K562 (cell line): ENCODE measurements at regions not wholly inside any gene's neighbourhood (a gene's known extent, or its start where the extent isn't known, plus 50 kb on each side); places are given as distances from the start of the nearest gene placed in this dataset.
A peak's percentile ranks its signal among the peaks of the same experiment; 100 is the strongest.

Source experiments
- ATAC-seq: fragments of 200-7000 bp; cut with Tn5 transposase; 3 replicates; pipeline ENCODE4 v1.9.1; 2020; ENCODE audit warnings: moderate library complexity
- BruUV-seq: library from RNA; stranded (reverse); fragments of 400-500 nt; replicated peaks from 2 replicates; lab custom pipeline; 2021; lab: Mats Ljungman, UMichigan
- CTCF ChIA-PET: fragments of 300-600 bp; formaldehyde crosslinking; extraction: SDS; loops from one replicate; lab custom pipeline; 2021; ENCODE audit warnings: low intra/inter-chr PET ratio; lab: Yijun Ruan, JAX
- POLR2A ChIA-PET: fragments of 300-600, 350-650 bp; sonication (Branson Sonifier 250); formaldehyde crosslinking; extraction: SDS; loops from one replicate; lab custom pipeline; 2021; ENCODE audit warnings: antibody characterized with exemption, inconsistent platforms; lab: Yijun Ruan, JAX
- DNase-seq, 4 experiments: peaks; one replicate each; pipeline versions ENCODE4 v3.0.0 to v3.0.0-alpha.2; 2011 to 2018; ENCODE audit warnings: low spot score in 3 of 4, mixed read lengths in 3 of 4; ENCODE audit errors: extremely low read depth in 1 of 4
- FAIRE-seq: peaks from 2 replicates; lab custom pipeline; 2011; peaks lifted over from hg19 to GRCh38; lab: Jason Lieb, UNC
- H2AFZ ChIP-seq: 2 replicates; pipeline ENCODE4 v1.6.0; 2011; ENCODE audit warnings: low read depth, low read length, control low read depth, inconsistent platforms
- H3K27ac ChIP-seq: fragments of 200-600 bp; 3 replicates; pipeline ENCODE4 v1.8.0; 2011; ENCODE audit warnings: low read depth, mild to moderate bottlenecking, control low read depth, inconsistent platforms, low read length, moderate library complexity, mixed read lengths; ENCODE audit errors: extremely low read depth
- H3K27me3 ChIP-seq, 2 experiments: fragments of 300-600 bp in 1 of 2; 2 replicates in 1 of 2; 3 replicates in 1 of 2; pipeline versions ENCODE4 v1.6.0 to v1.8.0; 2011; ENCODE audit warnings: inconsistent platforms in 2 of 2, low read length in 2 of 2, mild to moderate bottlenecking in 1 of 2, mixed read lengths in 1 of 2, moderate library complexity in 1 of 2; ENCODE audit not compliant: control insufficient read depth in 2 of 2, insufficient read depth in 2 of 2
- H3K36me3 ChIP-seq: fragments of 300-600 bp; 3 replicates; pipeline ENCODE4 v1.8.0; 2011; ENCODE audit warnings: mild to moderate bottlenecking, low read length, inconsistent platforms; ENCODE audit not compliant: control insufficient read depth, insufficient read depth
- H3K4me1 ChIP-seq, 2 experiments: fragments of 200-600 bp in 1 of 2; replicated peaks in 1 of 2; 2 replicates in 1 of 2; 3 replicates in 1 of 2; pipeline versions ENCODE4 v1.5.1 to v1.8.0; 2011; ENCODE audit warnings: inconsistent platforms in 2 of 2, low read length in 2 of 2, mild to moderate bottlenecking in 1 of 2, mixed read lengths in 1 of 2, moderate library complexity in 1 of 2; ENCODE audit not compliant: control insufficient read depth in 2 of 2, insufficient read depth in 2 of 2
- H3K4me2 ChIP-seq: 2 replicates; pipeline ENCODE4 v1.6.1; 2011; ENCODE audit warnings: low read length, control low read depth, inconsistent platforms, mixed read lengths; ENCODE audit not compliant: insufficient read depth
- H3K4me3 ChIP-seq: fragments of 200-600 bp; sonication (generic), shearing (Covaris generic); 2 replicates; pipeline ENCODE4 v1.5.1; 2016; ENCODE audit warnings: control low read depth, inconsistent platforms
- H3K79me2 ChIP-seq: fragments of 200-600 bp; 3 replicates; pipeline ENCODE4 v1.8.0; 2011; ENCODE audit warnings: low read length, inconsistent platforms; ENCODE audit not compliant: control insufficient read depth, insufficient read depth
- H3K9ac ChIP-seq, 2 experiments: 2 replicates each; pipeline versions ENCODE4 v1.6.0 to v1.6.1; 2011; ENCODE audit warnings: low read depth in 2 of 2, low read length in 2 of 2, control low read depth in 1 of 2, inconsistent platforms in 1 of 2, mild to moderate bottlenecking in 1 of 2, mixed read lengths in 1 of 2; ENCODE audit not compliant: insufficient read depth in 1 of 2
- H3K9me1 ChIP-seq: one replicate; pipeline ENCODE4 v1.6.0; 2011; ENCODE audit warnings: inconsistent platforms, mild to moderate bottlenecking, low read length, moderate library complexity; ENCODE audit not compliant: control insufficient read depth, insufficient read depth
- H3K9me3 ChIP-seq: replicated peaks from 2 replicates; pipeline ENCODE4 v1.5.1; 2011; ENCODE audit warnings: low read depth, low read length, inconsistent platforms; ENCODE audit not compliant: control insufficient read depth, insufficient read depth
- H4K20me1 ChIP-seq: replicated peaks from 2 replicates; pipeline ENCODE4 v1.6.1; 2011; ENCODE audit warnings: low read length, inconsistent platforms, mixed read lengths; ENCODE audit not compliant: control insufficient read depth, insufficient read depth
- ADNP ChIP-seq: fragments of 200-800 bp; sonication (Bioruptor generic); IDR thresholded peaks from 2 replicates; pipeline ENCODE4 v1.6.1; 2016; ENCODE audit warnings: missing genetic modification characterization, missing compliant biosample characterization
- CBX2 ChIP-seq: fragments of 200-600 bp; sonication (generic); IDR thresholded peaks from one replicate; pipeline ENCODE4 v1.6.1; 2012; ENCODE audit warnings: mild to moderate bottlenecking, low read length, inconsistent platforms; ENCODE audit not compliant: insufficient read depth, poor library complexity, severe bottlenecking
- DIDO1 ChIP-seq: fragments of 450-650 bp; IDR thresholded peaks from 2 replicates; pipeline ENCODE4 v1.6.1; 2016; ENCODE audit warnings: low read depth, missing biosample characterization, missing genetic modification characterization
- DNMT1 ChIP-seq: fragments of 450-650 bp; IDR thresholded peaks from 2 replicates; pipeline ENCODE4 v1.6.1; 2016; ENCODE audit warnings: antibody characterized with exemption, mild to moderate bottlenecking
- ESRRA ChIP-seq: fragments of 450-650 bp; IDR thresholded peaks from 2 replicates; pipeline ENCODE4 v1.6.1; 2014; ENCODE audit warnings: low read depth, mild to moderate bottlenecking, moderate library complexity, borderline replicate concordance
- HDAC6 ChIP-seq: IDR thresholded peaks from 2 replicates; pipeline ENCODE4 v1.6.1; 2012; ENCODE audit warnings: low read depth, mild to moderate bottlenecking, control low read depth, inconsistent platforms, low read length, moderate library complexity
- HDGF ChIP-seq: fragments of 450-650 bp; IDR thresholded peaks from 2 replicates; pipeline ENCODE4 v1.6.1; 2016
- HIVEP1 ChIP-seq: fragments of 250-450 bp; sonication (Bioruptor Pico); IDR thresholded peaks from 2 replicates; pipeline ENCODE4 v1.4.0; 2020; ENCODE audit warnings: mild to moderate bottlenecking
- SP2 ChIP-seq: IDR thresholded peaks from 2 replicates; pipeline ENCODE4 v1.6.1; 2011; ENCODE audit warnings: mild to moderate bottlenecking, low read depth, low read length, moderate library complexity; ENCODE audit not compliant: poor library complexity, severe bottlenecking; ENCODE audit errors: extremely low read depth
- ZNF354B ChIP-seq: fragments of 250-450 bp; sonication (Bioruptor Pico); IDR thresholded peaks from 2 replicates; pipeline ENCODE4 v1.4.0; 2020
- ZNF609 ChIP-seq: sonication (generic); formaldehyde crosslinking; IDR thresholded peaks from 2 replicates; pipeline ENCODE4 v1.8.1; 2023; ENCODE audit warnings: missing genetic modification reagents, mild to moderate bottlenecking, borderline replicate concordance
- WGBS: fragments of 100-300 bp; shearing (Covaris generic); methylation state at CpG from one replicate; pipeline ENCODE4 v1.1.6; 2016; ENCODE audit warnings: low coverage, mixed read lengths; ENCODE audit not compliant: insufficient coverage; ENCODE audit errors: missing lambda C conversion rate; 5-methylcytosine and 5-hydroxymethylcytosine counted together
- in situ Hi-C: fragments of 300-500 bp; cut with MboI; formaldehyde crosslinking; loops from 4 replicates; pipeline ENCODE4 v1.15.0; 2018; ENCODE audit warnings: inconsistent platforms, mixed read lengths
- intact Hi-C: fragments of 100-400 bp; cut with micrococcal nuclease; formaldehyde crosslinking; loops from 2 replicates; pipeline ENCODE4 v1.14.2; 2022

DNA sequence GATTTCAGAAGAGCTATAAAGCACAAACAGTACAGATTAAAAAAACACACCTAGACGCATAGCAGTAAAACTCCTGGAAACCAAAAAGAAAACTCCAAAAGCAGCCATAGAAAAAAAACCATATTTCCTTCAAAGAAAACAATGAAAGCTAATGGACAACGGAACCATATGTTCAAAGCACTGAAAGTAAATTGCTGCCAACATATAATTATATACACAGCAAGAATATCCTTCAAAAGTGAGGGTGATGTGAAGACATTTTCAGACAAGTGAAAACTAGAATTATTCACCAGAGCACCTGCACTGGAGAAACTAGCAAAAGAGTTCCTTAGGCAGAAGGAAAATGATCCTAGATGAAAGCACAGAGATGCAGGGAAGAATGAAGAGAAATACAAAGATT, 58.2 kb upstream of the PCSK6 start:
- 0% methylated on average over 2 of the region's 2 CpGs for WGBS
- intact Hi-C loops (no loop called here), in situ Hi-C loops (no loop called here)
- no peak for DNase-seq
- no peaks in the 10 kb centered on the region for H3K36me3 ChIP-seq
- ChIA-PET POLR2A (no interaction called here), CTCF (no interaction called here)
- no peak overlapping the region for H3K4me3 ChIP-seq
- no peak overlapping the region for H2AFZ ChIP-seq
- TF ChIP-seq CBX2 (peak; percentile 31), DNMT1 (no peak)
- BruUV-seq, result no TSS peak
- FAIRE-seq, result no peak
- no peaks in the 10 kb centered on the region for H3K9me1 ChIP-seq
- H3K27me3 ChIP-seq, result peaks cover 53 to 54% of the 10 kb centered on the region in 2 experiments
- no peak for ATAC-seq
- H3K9ac ChIP-seq, result no peak overlapping the region
- H3K79me2 ChIP-seq, result no peaks in the 10 kb centered on the region
- H3K4me1 ChIP-seq, result no peaks in the 10 kb centered on the region
- H3K4me2 ChIP-seq, result no peak overlapping the region
- no peak overlapping the region for H3K27ac ChIP-seq
- no peaks in the 10 kb centered on the region for H4K20me1 ChIP-seq
- peaks cover 2% of the 10 kb centered on the region; the same call in 1 of the 2 replicates for H3K9me3 ChIP-seq

DNA sequence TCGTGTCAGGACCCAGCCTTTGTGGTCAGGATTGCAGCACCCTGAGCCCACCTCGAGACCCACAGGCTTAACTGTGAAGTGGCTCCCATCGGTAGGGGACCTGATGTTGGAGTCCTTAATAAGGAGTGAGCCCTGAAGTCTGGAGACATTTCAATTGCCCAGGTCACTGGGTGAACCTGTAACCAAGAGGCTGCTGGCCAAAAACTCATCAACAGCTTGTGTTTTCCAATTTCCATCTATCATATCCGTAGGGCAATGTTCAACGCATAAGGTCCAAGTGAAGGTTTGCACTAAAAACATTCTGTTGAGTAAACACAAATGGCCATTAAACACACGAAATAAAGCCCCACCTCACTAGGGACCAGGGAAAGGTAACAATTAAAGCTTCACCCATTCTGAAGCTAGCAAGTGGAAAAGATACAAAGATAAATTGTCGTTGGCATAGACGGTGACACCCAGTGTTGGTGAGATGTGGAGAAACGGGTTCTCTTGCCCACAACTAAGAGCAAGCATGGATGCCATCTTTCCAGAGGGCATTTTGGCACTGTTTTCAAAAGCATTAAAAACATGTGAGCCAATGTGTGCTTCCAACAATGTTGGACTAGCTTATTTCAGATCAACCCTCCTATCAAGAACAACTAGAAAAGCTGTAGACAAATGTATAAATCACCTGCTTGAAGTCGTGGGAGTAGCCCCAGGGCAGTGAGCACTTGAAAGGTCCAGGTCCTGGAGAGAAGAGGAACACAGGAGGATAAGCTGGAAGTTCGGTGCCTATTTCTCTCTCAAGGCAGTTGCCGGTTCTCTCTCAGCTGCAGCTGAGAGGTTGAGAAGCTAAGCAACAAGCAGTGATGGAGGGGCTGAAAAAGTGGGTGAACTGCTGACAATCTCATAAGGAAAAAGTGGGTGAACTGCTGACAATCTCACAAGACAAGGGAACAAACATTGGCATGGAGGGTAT, 56.3 kb upstream of the PCSK6 start:
- DNase-seq, result no peak
- 1% methylated on average over 12 of the region's 12 CpGs for WGBS
- BruUV-seq, result no TSS peak
- Histone ChIP-seq H3K9me3 (peaks cover 2% of the 10 kb centered on the region; the same call in 1 of the 2 replicates), H3K9ac (no peak overlapping the region), H4K20me1 (no peaks in the 10 kb centered on the region), H3K4me2 (no peak overlapping the region), H3K27ac (no peak overlapping the region), H3K27me3 (peaks cover 37 to 38% of the 10 kb centered on the region in 2 experiments), H3K9me1 (no peaks in the 10 kb centered on the region), H3K79me2 (no peaks in the 10 kb centered on the region), H3K4me1 (no peaks in the 10 kb centered on the region), H2AFZ (no peak overlapping the region), H3K4me3 (no peak overlapping the region), H3K36me3 (no peaks in the 10 kb centered on the region)
- ChIA-PET POLR2A (no interaction called here), CTCF (no interaction called here)
- ATAC-seq, result no peak
- in situ Hi-C loops, result no loop called here
- intact Hi-C loops, result no loop called here
- no peak for FAIRE-seq
- no peak for TF ChIP-seq DIDO1 (tag)
- TF ChIP-seq HDGF, result no peak
- no peak for TF ChIP-seq ZNF609
- TF ChIP-seq HIVEP1, result no peak
- no peak for TF ChIP-seq ESRRA
- TF ChIP-seq ZNF354B (CRISPR knock-in tag), result no peak
- no peak for TF ChIP-seq ADNP (tag)
- no peak for TF ChIP-seq HDAC6
- no peak for TF ChIP-seq SP2
